OCI-LY7 (cell line): ENCODE measurements at regions not wholly inside any gene's neighbourhood (a gene's known extent, or its start where the extent isn't known, plus 50 kb on each side); places are given as distances from the start of the nearest gene placed in this dataset.

Experiments
- CTCF ChIP-seq: fragments of 200-600 bp; sonication (generic); conservative IDR thresholded peaks from 2 replicates; pipeline ENCODE4 v1.5.1; 2014; ENCODE audit warnings: mild to moderate bottlenecking, antibody characterized with exemption, low read length, moderate library complexity, mixed read lengths
- EZH2phosphoT487 ChIP-seq: fragments of 200-600 bp; sonication (generic); IDR thresholded peaks from 2 replicates; pipeline ENCODE4 v1.6.1; 2018; ENCODE audit warnings: low read depth, borderline replicate concordance, mild to moderate bottlenecking, mixed run types, antibody characterized with exemption, low read length, moderate library complexity, mixed read lengths

GRCh38 chr18:55819448-55819847 is 231.5 kb upstream of the TCF4 start:
- no peak for TF ChIP-seq CTCF
- TF ChIP-seq EZH2phosphoT487 = no peak
